T-helper 2 cell treated with Interferon-gamma antibody and Interleukin-4, amounts not matched to agents 100 ng/mL and 5 ng/mL, for 36 hours (primary cell): ENCODE measurements at regions not wholly inside any gene's neighbourhood (a gene's known extent, or its start where the extent isn't known, plus 50 kb on each side); places are given as distances from the start of the nearest gene placed in this dataset.
"Not testable (repeated sequence)": the region's sequence is repeated elsewhere in the genome, so short reads cannot be mapped to it uniquely, and the experiment has no call there.

Source experiments
- intact Hi-C: fragments of 100-400 bp; cut with micrococcal nuclease; formaldehyde crosslinking; loops from one replicate; pipeline ENCODE4 v1.15.1; 2023

DNA sequence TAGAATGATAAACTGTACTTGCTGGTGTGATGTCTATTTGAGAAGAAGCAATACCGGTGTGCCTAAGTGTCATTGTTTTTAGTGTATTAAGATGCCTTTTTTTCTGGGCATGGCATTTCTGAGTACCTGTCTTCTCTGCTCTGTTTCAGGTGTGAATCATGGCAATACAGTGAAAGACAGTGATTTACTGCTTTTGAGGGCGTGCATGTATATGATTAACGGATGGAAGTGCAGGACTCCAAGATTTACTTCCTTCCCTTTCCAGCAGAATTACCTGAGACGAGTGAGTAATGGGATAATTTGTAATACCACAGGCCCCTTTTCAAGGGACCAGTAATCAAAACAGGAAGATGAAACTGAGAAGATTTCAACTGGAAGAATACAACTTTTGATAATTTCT is 315.8 kb downstream of the SOX4 start:
- intact Hi-C loops: no loop called here

DNA sequence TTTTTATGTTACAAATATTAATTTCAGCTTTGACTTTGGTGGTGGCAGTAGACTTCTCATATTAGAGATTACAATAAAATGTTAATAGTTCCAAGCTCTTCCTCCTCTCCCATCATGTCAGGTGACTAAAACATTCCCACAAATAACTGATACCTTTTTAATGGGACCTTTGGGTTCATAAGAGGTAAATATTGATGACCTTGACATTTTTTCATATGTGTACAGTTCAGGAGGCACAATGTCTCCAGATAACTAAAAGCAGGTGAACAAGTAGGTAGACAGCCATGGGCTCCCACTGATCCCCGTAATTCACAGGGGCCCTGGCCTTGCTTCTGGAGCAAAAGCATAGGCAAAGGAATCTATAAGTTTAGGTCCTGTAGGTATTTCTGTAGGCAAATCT is 317.7 kb downstream of the SOX4 start:
- intact Hi-C loops: no loop called here

DNA sequence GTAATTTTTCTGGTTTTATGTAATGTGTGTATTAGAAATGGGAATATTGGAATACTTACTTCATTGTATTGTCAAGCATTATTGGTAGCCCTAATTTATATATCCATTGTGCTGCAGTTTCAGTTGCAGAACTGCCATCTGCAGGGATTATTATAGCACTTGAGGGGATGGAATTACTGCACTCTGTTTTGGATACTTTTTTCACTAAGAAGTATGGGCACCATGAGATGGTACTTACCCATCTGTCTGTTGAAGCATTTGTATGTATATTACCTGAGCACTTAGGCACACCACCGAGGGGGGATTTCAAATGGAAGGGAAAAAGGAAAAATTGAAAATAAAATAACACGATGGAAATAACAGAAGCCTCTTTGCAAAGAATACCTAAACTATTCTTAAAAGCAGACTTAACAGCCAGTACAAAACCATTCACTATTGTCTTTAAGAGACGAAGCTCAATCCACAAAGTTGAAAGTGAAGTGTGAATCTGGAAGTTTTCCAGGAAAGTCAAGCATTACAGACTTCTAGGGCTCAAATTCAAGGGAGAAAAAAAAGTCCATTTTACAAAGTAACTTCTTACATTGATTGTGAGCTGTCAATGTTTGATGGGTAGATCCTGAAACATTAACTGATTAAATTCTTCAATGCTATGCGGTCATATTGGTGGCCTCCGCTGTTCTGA is 318.7 kb downstream of the SOX4 start:
- intact Hi-C loops: no loop called here

DNA sequence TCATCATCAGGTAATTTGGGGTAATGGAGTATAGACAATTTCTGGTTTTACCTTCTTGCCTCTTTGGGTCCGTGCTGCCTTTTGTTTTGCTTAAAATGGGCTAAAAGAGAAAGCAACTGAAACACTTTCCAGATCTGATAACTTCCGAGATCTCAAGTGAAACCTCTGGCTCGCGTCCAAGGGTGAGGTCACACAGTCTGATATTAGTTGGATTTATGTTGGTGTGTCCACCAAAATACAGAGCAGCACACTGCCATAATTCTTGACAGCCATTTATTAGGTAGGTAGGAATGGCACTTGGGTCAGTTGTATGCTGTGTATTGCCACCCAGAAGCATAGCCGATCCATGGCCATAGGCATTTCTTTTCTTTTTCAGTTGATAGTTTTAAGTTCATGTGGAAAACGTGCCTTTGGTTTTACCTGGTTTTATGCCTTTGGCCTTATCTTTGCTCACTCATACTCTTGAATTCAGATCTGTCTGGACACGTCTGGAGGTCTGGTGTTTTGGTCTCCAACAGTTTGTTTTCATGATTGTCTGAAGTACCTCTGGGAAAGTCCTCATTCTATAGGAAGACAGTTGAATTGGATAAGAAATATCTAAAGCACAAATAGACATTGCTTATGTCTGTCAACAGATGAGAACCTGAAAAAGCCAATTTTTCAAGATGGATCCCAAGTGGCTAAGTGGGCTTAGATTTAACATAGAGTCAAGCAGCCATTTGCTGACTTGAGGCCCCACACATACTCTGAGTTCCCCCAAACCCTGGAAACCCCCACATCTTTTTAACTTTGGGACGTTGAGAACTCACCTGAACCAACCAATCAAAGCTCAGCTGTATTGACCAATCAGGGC is 320.8 kb downstream of the SOX4 start:
- intact Hi-C loops: no loop called here

DNA sequence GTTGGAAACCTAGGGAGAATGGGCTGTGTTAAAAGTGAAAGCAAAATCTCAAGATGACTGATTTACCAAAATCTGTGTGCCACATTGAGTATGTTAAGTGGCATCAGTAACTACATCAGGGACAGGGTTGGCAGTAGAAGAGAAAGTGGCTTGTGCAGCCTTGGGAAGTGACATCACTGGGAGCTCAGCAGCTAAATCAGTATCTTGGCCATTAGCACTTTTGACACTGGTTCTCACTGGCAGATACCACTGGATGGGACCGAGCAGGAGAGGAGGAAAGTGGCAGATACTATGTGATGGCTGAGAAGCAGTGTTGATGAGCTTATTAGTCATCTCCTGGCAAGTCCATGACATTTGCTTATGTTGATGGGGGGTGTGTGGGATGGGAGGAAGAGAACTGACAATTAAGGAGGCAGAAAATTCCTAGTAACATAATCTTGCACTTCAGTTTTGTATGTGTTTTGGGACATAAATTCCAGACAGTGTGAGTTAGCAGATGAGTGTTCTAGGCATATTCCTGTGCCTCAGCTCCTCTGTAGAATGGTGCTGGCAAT is 322.2 kb downstream of the SOX4 start:
- intact Hi-C loops: no loop called here

DNA sequence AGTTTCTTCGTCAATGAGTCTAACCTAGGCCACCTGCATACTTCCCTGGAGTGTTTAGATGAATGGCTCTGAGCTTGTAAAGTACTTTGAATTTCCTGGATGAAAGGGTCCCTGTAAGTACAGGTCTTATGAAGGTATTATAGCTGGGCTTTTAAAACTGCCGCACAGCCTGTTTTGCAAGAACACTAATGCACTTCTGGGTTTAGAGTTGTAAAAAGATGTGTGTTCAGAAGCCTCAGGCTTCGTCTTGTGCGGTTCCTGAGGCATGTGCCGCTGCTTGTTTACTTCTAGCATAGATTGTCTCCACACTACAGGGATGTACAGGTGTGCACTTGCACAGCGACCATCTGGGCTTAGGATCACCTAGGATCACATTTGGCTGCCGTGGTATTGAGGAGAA is 324.5 kb downstream of the SOX4 start:
- intact Hi-C loops: no loop called here

DNA sequence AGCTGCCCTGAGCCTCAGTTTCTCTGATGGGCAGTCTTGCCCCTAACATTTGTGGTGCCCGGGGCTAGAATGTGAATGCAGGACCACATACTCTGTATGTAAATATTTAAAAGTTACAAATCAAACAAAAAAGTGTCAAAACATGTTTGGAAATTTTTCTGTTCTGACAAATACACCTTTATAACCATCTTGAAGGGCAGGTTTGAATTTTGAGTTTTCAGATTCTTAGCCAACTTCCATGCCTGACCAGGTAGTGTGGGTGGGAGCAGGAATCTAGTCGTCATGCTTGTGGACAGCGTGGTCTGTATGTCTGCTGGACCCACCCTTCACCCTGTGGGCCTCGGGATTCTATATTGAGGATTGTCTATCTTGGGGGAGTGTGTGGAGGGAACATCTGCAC is 325.1 kb downstream of the SOX4 start:
- intact Hi-C loops: no loop called here

DNA sequence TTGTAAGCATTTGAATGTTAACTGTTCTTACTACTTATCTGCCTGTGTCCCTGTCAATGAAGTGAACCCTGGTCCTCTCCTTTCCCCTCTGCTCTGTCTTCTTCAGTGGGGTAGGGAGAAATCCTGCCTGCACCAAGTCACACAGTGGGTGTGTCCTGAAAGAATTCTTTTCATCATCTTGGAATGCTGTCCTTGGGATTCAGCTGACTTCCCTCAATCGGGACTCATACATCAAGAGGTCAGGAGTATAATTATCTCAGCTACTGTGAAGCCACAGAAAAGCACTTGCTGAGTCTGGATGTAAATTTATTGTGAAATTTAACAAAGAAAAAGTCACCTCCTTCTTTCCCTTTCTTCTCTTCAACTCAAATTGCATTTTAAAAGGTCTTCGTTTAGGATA is 328.5 kb downstream of the SOX4 start:
- intact Hi-C loops: no loop called here

DNA sequence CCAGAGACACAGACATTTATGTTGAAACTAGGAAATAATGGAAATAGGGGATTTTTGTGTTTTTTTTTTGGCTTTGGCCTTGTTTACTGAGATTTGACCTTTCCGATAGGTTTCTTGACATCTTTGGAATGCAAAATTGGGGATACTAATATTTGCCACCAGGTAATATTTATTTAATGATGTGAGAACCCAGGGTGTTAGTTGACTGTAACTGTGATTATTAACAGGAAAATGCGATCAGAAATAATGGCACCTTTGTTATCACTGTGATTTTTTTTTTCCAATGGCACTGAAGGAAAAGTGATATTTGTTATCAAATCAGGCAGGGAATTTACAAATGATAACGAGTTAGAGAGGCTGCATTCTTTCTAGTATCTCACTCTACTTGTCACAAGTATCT is 330.5 kb downstream of the SOX4 start:
- intact Hi-C loops: no loop called here

DNA sequence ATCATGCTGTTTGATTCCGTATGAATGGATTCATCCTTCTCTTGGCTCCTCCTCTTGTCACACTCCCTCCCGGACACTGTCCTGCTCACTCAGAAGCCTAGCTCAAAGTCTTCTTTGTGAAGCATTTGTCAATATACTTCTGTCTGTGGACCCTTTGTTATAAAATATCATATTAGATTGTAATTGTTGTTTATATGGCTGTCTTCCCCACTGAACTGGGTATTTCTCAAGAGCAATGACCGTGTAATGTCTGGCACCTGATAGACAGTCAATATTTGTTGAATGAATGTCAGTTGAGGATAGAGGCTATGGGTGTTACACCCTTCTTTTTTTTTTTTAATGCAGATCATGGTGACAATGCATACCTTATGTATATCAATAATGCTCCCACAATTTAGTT is 335.3 kb downstream of the SOX4 start:
- intact Hi-C loops: loop anchor here (5.0 kb wide), 1 partner anchor 332 kb away; no protein-coding TSS in a partner anchor

DNA sequence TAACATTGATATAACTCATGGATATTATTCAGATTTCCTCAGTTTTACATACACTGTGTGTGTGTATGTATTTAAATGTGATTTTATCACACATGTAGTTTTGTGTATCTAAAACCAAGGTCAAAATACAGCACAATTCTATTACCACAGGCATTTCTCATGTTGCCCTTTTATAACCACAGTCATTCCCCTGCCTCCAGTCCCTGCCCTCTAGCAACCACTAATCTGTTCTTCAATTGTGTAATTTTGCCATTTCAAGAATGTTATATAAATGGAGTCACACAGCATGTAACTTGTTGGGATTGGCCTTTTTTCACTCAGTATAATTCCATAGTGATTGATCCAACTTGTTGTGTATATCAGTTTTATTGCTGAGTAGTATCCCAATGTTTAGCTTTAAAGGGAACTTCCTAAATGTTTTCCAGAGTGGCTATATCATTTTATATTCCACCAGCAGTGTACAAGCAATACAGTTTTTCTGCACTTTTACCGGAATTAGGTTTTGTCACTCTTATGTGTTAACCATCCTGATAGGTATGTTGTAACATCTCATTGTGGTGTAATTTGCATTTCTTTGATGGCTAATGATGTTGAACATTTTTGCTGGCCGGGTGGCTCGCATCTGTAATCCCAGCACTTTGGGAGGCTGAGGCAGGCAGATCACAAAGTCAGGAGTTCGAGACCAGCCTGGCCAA is 338.2 kb downstream of the SOX4 start:
- intact Hi-C loops: loop anchor here (10.0 kb wide), 2 partner anchors 133 to 1367 kb away; no protein-coding TSS in a partner anchor

DNA sequence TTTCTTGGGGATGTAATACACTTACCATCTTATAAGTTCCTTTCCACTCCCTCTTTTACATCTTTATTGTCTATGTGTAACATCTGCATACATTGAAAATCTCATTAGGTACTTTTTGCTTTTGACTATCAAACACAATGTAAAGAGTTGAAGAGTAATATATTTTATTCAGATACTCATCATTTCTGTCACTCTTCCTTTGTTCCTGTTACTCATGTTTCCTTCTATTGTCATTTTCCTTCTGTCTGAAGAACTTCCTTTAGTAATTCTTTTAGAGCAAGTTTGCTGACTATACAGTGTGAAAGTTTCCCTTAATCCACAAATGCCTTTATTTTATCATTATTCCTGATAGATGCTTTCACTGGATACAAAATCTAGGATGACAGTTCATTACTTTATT is 339.8 kb downstream of the SOX4 start:
- intact Hi-C loops: loop anchor here (10.0 kb wide), 2 partner anchors 131 to 1369 kb away; no protein-coding TSS in a partner anchor

DNA sequence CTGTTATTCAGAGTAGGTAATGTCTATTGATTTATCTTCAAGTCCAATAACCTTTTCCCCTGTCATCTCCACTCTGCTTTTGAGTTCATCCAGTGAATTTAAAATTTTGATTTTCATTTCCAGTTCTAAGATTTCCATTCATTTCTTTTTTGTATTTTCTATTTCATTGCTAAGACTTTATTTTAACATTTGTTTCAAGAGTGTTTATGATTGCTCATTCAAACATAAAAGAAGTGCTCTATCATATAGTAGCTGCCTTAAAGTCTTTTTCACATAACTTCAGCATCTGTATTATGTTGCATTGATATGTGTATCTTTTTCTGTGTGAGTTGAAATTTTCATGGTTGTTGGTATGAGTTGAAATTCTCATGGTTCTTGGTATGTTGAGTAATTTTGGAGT is 341.6 kb downstream of the SOX4 start:
- intact Hi-C loops: loop anchor here (10.0 kb wide), 2 partner anchors 130 to 1370 kb away; no protein-coding TSS in a partner anchor

DNA sequence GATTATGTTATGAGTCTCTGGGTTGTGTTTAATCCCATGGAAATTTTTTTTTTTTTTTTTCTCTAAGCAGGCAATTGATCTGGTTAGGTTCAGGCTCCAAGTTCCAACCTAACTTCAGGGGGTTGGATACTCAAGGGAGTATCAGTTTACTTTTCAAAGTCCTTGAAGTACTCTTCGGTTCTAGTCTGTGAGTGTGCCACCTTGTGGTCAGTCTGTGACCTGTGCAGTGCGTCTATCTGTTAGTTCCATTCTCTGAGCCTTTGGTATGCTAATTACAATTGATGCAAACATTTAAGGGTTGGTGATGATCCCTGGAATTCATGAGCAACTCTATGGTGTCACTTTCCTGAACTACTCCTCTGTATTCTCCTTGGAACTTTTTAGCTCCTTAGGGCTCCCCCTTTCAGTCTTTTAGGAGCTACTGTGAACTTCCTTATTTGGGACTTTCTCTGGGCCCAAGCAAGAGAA is 342.0 kb downstream of the SOX4 start:
- intact Hi-C loops: loop anchor here (10.0 kb wide), 2 partner anchors 129 to 1371 kb away; no protein-coding TSS in a partner anchor

DNA sequence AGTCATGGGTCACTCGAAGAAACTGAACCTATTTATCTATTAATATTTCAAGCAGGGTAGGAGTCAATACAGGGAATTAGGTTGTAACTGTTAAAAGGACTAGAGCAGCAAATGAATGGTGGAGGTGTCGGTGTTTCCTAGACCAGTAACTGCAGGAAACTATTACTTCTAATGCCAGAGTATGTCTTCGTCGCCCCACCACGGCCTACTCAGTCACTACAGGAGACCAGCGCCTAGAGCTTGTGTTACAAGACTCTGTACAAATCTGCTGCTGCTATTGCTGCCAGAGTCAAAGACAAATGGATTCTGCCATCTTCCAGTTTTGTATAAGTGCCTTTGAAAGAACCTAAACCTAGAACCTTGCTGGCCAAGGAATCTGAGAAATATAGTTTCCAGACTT is 343.9 kb downstream of the SOX4 start:
- intact Hi-C loops: loop anchor here (10.0 kb wide), 2 partner anchors 127 to 1373 kb away; no protein-coding TSS in a partner anchor

DNA sequence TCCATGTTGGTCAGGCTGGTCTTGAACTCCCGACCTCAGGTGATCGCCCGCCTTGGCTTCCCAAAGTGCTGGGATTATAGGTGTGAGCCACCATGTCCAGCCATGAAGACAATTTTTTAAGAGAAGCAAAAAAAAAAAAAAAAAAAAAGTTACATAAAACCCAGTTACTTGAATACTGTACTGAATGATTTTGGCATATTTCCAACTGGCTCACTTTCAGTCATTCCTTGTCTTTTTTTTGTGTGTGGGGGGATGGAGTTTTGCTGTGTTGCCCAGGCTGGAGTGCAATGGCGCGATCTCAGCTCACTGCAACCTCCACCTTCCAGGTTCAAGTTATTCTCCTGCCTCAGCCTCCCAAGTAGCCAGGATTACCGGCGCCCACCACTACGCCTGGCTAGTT is 345.5 kb downstream of the SOX4 start:
- intact Hi-C loops: loop anchor here (10.0 kb wide), 2 partner anchors 126 to 1374 kb away; no protein-coding TSS in a partner anchor

DNA sequence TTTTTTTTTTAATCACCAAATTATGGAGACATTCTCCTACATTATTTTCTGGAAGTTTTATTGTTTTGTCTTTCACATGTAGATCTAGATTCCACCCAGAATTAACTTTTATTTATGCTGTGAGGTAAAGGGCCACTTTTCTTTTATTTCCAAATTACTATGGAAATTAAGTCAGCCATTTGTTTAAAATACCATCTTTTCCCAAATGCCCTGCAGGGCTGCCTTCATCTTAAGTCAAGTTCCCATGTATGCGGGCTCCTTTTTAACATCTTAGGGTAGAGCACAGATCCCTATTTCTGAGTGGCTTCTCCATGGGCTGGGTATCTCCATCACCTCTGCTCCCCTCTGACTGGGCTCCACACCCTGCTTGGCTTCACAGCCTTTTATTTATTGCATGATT is 348.4 kb downstream of the SOX4 start:
- intact Hi-C loops: no loop called here

DNA sequence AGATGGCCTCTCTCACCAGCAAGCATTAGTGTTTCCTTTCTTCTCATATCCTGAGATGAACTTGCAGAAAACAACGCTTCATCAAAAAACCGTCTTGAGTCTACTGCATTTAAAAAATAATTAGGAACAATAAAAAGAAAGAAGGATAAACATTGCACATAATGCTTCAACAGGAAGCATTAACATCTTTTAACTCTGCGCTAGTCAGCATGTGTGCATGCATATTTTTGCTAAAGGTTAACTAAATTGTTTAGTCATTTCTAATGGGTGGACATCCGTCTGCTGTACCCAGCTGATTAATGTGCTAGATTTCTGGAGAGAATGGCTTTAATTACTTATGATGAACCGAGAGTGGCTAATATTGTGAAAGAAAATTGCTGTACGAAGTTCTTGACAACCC is 349.3 kb downstream of the SOX4 start:
- intact Hi-C loops: no loop called here

DNA sequence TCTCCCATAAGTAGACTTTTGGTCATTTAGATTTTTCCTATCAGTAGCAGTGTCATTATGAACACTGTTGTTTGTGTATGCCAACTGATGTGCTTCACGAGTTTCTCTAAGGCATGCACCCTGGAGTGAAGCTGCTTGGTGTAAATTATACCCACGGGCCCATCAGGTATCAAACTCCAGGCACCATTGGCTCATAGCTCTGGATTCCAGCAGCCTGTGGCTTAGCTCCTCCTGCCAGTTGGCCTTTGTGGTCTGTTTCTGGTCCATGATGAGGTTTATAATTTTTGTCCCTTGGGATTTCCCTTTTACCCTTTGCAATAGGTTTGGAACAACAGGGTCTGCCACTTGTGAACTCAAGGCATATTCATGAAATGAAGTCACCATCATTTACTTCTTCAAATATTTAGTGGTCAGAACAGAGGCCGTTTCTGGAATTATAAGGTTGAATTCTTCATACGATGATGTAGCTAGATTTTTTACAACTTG is 350.5 kb downstream of the PRL start:
- intact Hi-C loops: no loop called here

DNA sequence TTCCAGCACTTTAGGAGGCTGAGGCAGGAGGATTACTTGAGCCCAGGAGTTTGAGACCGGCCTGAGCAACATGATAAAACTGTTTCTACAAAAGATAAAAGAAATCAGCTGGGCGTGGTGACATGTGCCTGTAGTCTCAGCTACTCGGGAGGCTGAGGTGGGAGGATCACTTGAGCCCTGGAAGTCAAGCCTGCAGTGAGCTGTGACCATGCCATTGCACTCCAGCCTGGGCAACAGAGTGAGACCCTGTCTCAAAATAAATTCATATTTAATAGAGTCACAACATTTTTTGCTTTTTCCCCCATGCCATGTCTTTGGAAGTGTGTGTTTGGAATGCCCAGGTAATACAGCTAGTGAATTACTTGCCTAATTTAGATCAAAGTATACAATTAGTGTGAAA is 349.6 kb downstream of the PRL start:
- intact Hi-C loops: not testable (repeated sequence)

DNA sequence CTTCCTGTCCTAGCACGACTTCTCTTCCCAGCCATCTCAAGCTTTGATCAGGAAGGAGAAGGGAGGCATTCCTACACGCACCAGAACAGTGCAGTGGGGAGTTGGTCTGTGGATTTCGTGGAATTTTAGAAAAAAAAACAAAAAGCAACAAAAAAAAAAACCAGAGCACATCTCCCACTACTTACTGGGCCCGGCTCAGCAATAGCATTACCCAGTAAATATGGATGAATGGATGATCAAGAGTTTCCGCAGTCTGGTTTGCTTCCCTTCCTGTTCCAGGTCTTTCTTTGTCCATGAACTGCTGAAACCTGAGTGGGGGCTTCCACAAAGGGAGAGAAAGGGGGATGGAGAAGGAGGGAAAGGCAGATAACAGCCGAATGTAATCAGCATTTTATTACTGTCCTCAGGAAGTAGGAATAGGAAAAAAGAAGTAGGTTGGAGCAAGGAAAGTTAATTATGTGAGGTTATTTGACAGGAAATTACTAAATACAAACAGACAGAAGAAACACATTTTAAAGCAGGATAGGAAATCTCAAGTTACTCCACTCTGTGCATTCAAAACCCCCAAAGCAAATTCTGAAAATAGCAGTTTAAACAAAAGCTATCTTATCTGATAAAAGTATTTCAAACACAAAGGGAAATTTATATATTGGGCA is 349.0 kb downstream of the PRL start:
- intact Hi-C loops: no loop called here
